ENCODE measurements at regions not wholly inside any gene's neighbourhood (a gene's known extent, or its start where the extent isn't known, plus 50 kb on each side); places are given as distances from the start of the nearest gene placed in this dataset.

DNA sequence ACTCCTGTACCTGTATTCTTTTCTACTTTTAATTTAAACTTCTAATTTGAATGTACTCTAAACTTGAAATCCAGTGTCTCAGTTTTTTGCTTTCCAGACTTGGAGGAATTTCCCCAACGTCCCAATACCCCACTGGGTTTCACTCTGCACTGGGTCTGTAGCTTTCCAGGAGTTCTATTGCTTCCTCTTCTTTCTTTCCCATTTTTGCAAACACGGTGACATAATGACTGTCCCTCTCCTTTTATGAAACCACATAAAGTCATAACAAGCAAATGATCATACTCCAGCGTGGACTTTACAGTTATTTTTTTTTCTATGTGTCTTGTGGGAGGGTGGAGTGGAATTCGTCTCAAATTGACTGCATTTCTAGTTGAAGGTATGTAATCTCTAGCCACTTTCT is 97.1 kb downstream of the FASLG start:
- H3K4me1 ChIP-seq, result no peaks in the 10 kb centered on the region
- DNase-seq, result no peak
- no peak overlapping the region for H3K27ac ChIP-seq
- H3K36me3 ChIP-seq, result no peaks in the 10 kb centered on the region
- no peak overlapping the region for H3K4me3 ChIP-seq
- no peak for TF ChIP-seq EP300 (IDR thresholded peaks at IDR 0.05)
- no peak for TF ChIP-seq POLR2A (IDR thresholded peaks at IDR 0.05)
- no peaks in the 10 kb centered on the region for H3K9me3 ChIP-seq
- WGBS, 5 donors, result 64 to 77% (median 70%) methylated on average over 4 of the region's 4 CpGs
- intact Hi-C loops (cut with DNase I; ENCODE audit: low total_unique reads), result no loop called here
- no peaks in the 10 kb centered on the region for H3K27me3 ChIP-seq

- Histone ChIP-seq H3K4me1 (no peaks in the 10 kb centered on the region), H3K27ac (no peak overlapping the region), H3K36me3 (no peaks in the 10 kb centered on the region), H3K4me3 (no peak overlapping the region), H3K27me3 (no peaks in the 10 kb centered on the region), H3K9me3 (no peaks in the 10 kb centered on the region)
- no peak for TF ChIP-seq POLR2AphosphoS5 (IDR thresholded peaks at IDR 0.05)
- no peak for TF ChIP-seq POLR2A (IDR thresholded peaks at IDR 0.05)
- no peak for TF ChIP-seq CTCF (IDR thresholded peaks at IDR 0.05)
- TF ChIP-seq EP300 (IDR thresholded peaks at IDR 0.05), result no peak
- 95 to 99% (median 98%) methylated on average over 2 of the region's 2 CpGs for WGBS, 5 donors
- DNase-seq, result no peak
- intact Hi-C loops (cut with DNase I; ENCODE audit: low total_unique reads), result no loop called here
Measured at GRCh38 chr1:172758259-172758658, 99.4 kb downstream of the FASLG start.

GRCh38 chr1:172760121-172760520 is 101.2 kb downstream of the FASLG start:
- DNase-seq, result no peak
- H3K4me1 ChIP-seq, result no peaks in the 10 kb centered on the region
- no peaks in the 10 kb centered on the region for H3K36me3 ChIP-seq
- TF ChIP-seq POLR2A (IDR thresholded peaks at IDR 0.05), result no peak
- TF ChIP-seq POLR2AphosphoS5 (IDR thresholded peaks at IDR 0.05), result no peak
- no peak for TF ChIP-seq CTCF (IDR thresholded peaks at IDR 0.05)
- TF ChIP-seq EP300 (IDR thresholded peaks at IDR 0.05), result no peak
- H3K4me3 ChIP-seq, result no peak overlapping the region
- no peak overlapping the region for H3K27ac ChIP-seq
- WGBS, 5 donors, result 80 to 88% (median 86%) methylated on average over 3 of the region's 3 CpGs
- H3K9me3 ChIP-seq, result no peaks in the 10 kb centered on the region
- intact Hi-C loops (cut with DNase I; ENCODE audit: low total_unique reads), result no loop called here
- H3K27me3 ChIP-seq, result no peaks in the 10 kb centered on the region

DNA sequence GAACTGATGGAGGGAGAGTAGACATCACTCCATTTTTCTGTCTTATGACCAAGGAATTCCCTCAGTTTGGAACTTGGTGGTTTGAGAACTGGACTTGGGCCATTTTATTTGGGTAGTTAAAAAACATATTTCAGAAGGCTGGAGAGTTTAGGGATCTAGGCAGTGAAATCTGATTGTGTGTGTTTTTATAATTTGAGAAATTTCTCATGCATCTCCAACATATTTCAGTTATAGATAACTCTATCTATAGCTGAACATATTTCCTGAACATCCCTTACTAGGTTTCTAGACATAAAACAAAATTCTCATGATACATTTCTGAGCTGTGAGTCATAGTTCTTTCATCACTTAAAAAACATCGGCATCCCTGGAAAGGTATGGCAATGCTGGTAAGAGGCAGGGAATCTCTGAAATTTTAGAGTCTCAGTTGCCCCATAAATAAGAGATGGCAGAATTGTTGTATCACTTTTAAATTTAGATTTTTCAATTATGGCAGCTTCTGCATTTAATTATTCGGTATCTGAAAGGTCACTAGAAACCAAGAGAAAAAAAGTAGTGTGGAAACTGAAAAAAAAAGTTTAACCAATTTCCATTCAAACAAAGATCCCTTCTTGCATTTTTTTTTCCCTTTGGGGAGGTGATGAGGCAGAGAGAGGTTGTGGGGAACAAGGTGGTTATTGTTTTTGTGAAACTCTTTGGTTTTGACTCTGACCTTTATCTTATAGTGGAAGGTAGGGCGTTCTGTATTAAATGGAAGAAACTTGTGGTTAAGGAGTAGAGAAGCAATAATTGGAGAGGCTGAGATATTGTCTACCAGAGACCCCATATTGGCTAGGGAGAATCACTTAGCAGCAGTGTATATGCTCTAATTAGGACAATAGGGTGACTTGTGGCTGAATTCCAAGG is 102.9 kb downstream of the FASLG start:
- DNase-seq, result no peak
- intact Hi-C loops (cut with DNase I; ENCODE audit: low total_unique reads), result no loop called here
- H3K27ac ChIP-seq, result no peak overlapping the region
- TF ChIP-seq CTCF (IDR thresholded peaks at IDR 0.05) (no peak), EP300 (IDR thresholded peaks at IDR 0.05) (no peak), POLR2AphosphoS5 (IDR thresholded peaks at IDR 0.05) (no peak), POLR2A (IDR thresholded peaks at IDR 0.05) (no peak)
- H3K4me1 ChIP-seq, result no peaks in the 10 kb centered on the region
- H3K36me3 ChIP-seq, result no peaks in the 10 kb centered on the region
- 65 to 85% (median 81%) methylated on average over 3 of the region's 3 CpGs for WGBS, 5 donors
- H3K27me3 ChIP-seq, result no peaks in the 10 kb centered on the region
- H3K9me3 ChIP-seq, result no peaks in the 10 kb centered on the region
- H3K4me3 ChIP-seq, result no peak overlapping the region

DNA sequence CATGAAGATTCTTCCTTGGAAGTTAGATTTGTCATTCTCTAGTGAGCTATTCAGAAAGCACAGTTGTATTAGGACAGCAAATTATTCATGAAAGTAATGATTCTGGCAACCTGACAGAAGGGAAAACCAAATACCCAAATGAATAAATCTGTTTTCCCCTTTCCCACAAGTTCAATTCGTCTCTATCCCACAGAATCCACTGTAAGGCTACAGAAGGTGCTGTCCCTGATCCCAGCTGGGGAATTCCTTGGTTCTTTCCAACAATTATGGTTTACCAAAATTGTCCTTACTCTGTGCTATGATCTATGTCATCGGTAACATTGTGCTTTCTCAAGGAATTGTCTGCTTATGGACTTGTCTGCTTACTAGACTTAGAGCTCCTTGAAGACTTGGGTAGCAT is 104.2 kb downstream of the FASLG start:
- Histone ChIP-seq H3K4me3 (no peak overlapping the region), H3K27me3 (no peaks in the 10 kb centered on the region), H3K27ac (no peak overlapping the region), H3K36me3 (no peaks in the 10 kb centered on the region), H3K4me1 (no peaks in the 10 kb centered on the region), H3K9me3 (no peaks in the 10 kb centered on the region)
- no peak for TF ChIP-seq POLR2A (IDR thresholded peaks at IDR 0.05)
- no peak for TF ChIP-seq CTCF (IDR thresholded peaks at IDR 0.05)
- no peak for TF ChIP-seq POLR2AphosphoS5 (IDR thresholded peaks at IDR 0.05)
- no peak for TF ChIP-seq EP300 (IDR thresholded peaks at IDR 0.05)
- 75 to 82% (median 79%) methylated on average over 2 of the region's 2 CpGs for WGBS, 5 donors
- no peak for DNase-seq
- intact Hi-C loops (cut with DNase I; ENCODE audit: low total_unique reads), result no loop called here

Data from stomach (tissue), 8 donors.